Coronary artery (tissue), 2 donors: ENCODE measurements at regions not wholly inside any gene's neighbourhood (a gene's known extent, or its start where the extent isn't known, plus 50 kb on each side); places are given as distances from the start of the nearest gene placed in this dataset.

Experiments
- DNase-seq: peaks from one replicate; pipeline ENCODE4 v3.0.0-alpha.2; 2017; ENCODE audit warnings: low spot score
- H3K27ac ChIP-seq, 2 donors: fragments of 200-600 bp; sonication (generic); one replicate each; pipeline ENCODE4 v1.5.1; 2016 to 2019
- H3K4me3 ChIP-seq: fragments of 200-600 bp; sonication (generic); 2 replicates; pipeline ENCODE4 v1.5.1; 2016; ENCODE audit warnings: mild to moderate bottlenecking, moderate library complexity
- TF ChIP-seq, protein P1 (sequence below): fragments of 200-600 bp; sonication (generic); IDR thresholded peaks from one replicate; pipeline ENCODE4 v1.5.1; 2019; ENCODE audit warnings: antibody characterized with exemption

DNA sequence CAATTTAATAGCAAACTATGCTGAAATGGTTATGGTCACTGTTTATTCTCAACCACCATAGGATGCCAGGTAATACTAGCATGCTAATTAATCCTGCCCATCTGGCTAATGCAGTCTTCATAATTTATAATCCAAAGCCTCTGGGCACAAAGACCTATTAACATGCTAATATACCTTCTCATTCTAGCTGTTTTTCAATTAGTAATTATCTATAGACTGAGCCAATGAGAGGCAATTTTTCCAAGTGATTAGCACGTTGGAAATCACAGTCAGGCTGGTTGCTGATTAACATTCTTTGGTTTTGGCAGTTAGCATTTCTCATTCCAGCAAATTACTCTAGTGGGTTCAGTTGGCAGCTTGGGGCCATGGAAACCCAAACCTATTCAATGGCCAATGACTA lies 357.2 kb downstream of the SEC23A start:
- DNase-seq = no peak

GRCh38 chr14:38743966-38744584 lies 359.0 kb downstream of the SEC23A start:
- H3K4me3 ChIP-seq = no peak overlapping the region
- TF ChIP-seq, protein P1, sequence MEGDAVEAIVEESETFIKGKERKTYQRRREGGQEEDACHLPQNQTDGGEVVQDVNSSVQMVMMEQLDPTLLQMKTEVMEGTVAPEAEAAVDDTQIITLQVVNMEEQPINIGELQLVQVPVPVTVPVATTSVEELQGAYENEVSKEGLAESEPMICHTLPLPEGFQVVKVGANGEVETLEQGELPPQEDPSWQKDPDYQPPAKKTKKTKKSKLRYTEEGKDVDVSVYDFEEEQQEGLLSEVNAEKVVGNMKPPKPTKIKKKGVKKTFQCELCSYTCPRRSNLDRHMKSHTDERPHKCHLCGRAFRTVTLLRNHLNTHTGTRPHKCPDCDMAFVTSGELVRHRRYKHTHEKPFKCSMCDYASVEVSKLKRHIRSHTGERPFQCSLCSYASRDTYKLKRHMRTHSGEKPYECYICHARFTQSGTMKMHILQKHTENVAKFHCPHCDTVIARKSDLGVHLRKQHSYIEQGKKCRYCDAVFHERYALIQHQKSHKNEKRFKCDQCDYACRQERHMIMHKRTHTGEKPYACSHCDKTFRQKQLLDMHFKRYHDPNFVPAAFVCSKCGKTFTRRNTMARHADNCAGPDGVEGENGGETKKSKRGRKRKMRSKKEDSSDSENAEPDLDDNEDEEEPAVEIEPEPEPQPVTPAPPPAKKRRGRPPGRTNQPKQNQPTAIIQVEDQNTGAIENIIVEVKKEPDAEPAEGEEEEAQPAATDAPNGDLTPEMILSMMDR = no peak
- no peak overlapping the region for H3K27ac ChIP-seq
- no peak for DNase-seq

More for the DNA sequence above, 357.2 kb downstream of the SEC23A start:
- Histone ChIP-seq H3K27ac (no peak overlapping the region), H3K4me3 (no peak overlapping the region)
- TF ChIP-seq, protein P1 = no peak

- Histone ChIP-seq H3K27ac (peak overlapping the region; percentile 40 to 63), H3K4me3 (no peak overlapping the region)
- DNase-seq = no peak
- TF ChIP-seq, protein P1 = no peak
These were observed 365.2 kb downstream of the SEC23A start for GRCh38 chr14:38737686-38738407.

DNA sequence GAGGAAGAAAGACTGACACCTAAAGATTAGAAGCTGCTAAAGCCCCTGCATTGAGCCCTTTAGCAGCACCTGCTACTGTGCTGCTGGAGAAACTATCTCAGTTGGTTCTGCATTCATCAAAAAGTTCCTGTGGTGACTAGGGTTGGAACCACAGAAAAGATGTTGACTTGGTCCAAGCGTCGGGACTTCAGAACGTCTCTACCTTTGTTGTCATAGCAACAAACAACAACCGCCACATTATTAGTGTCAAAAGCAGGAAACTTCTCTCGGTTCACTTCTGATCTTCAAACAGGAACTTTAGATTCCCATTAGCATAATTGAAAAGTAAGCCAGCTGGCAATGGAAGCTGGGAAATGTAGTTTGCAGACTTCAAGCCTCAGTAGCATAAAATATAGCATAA lies 368.0 kb downstream of the SEC23A start:
- DNase-seq = no peak
- no peak overlapping the region for H3K4me3 ChIP-seq
- H3K27ac ChIP-seq = no peak overlapping the region
- TF ChIP-seq, protein P1 = no peak

- TF ChIP-seq, protein P1 = no peak
- no peak for DNase-seq
- Histone ChIP-seq H3K4me3 (no peak overlapping the region), H3K27ac (no peak overlapping the region)
These were observed 371.1 kb downstream of the SEC23A start for GRCh38 chr14:38731962-38732361.

GRCh38 chr14:38730420-38730819 lies 372.6 kb downstream of the SEC23A start:
- Histone ChIP-seq H3K4me3 (no peak overlapping the region), H3K27ac (no peak overlapping the region)
- DNase-seq = no peak
- TF ChIP-seq, protein P1 = no peak

GRCh38 chr14:38727731-38728130 lies 375.3 kb downstream of the SEC23A start:
- TF ChIP-seq, protein P1 = no peak
- Histone ChIP-seq H3K4me3 (no peak overlapping the region), H3K27ac (no peak overlapping the region)
- DNase-seq = no peak
